HepG2 (cell line): ENCODE measurements at regions not wholly inside any gene's neighbourhood (a gene's known extent, or its start where the extent isn't known, plus 50 kb on each side); places are given as distances from the start of the nearest gene placed in this dataset.

ENCODE experiments used
- ASH2L ChIP-seq: fragments of 300-600, 200-600 bp; sonication (generic); IDR thresholded peaks from 2 replicates; pipeline ENCODE4 v1.7.0; 2017; ENCODE audit warnings: low read depth, mild to moderate bottlenecking, moderate library complexity, mixed read lengths, low read length; ENCODE audit not compliant: insufficient read length
- ATAD3A ChIP-seq: sonication (generic); formaldehyde crosslinking; IDR thresholded peaks from 2 replicates; pipeline ENCODE4 v1.4.0; 2020; ENCODE audit warnings: missing genetic modification reagents
- GLI4 ChIP-seq: sonication (generic); formaldehyde crosslinking; IDR thresholded peaks from 2 replicates; pipeline ENCODE4 v1.5.1; 2020; ENCODE audit warnings: missing genetic modification reagents, mild to moderate bottlenecking, moderate library complexity, borderline replicate concordance
- KDM5A ChIP-seq: fragments of 200-600 bp; sonication (generic); IDR thresholded peaks from 2 replicates; pipeline ENCODE4 v1.7.0; 2018; ENCODE audit warnings: antibody characterized with exemption, mild to moderate bottlenecking, low read length, borderline replicate concordance
- MED1 ChIP-seq: sonication (generic); formaldehyde crosslinking; IDR thresholded peaks from 2 replicates; pipeline ENCODE4 v1.4.0; 2020; ENCODE audit warnings: missing genetic modification reagents
- NONO ChIP-seq, 2 experiments: fragments of 450-650 bp in 1 of 2; sonication (generic) in 1 of 2; formaldehyde crosslinking in 1 of 2; IDR thresholded peaks in 1 of 2; conservative IDR thresholded peaks in 1 of 2; 2 replicates each; pipeline versions ENCODE4 v1.6.1 to v1.8.0; 2017 to 2022; ENCODE audit warnings: mild to moderate bottlenecking in 1 of 2, missing genetic modification reagents in 1 of 2, moderate library complexity in 1 of 2
- SP2 ChIP-seq: sonication (generic); formaldehyde crosslinking; IDR thresholded peaks from 2 replicates; pipeline ENCODE4 v1.5.1; 2020; ENCODE audit warnings: mild to moderate bottlenecking, missing genetic modification reagents
- TAF15 ChIP-seq: fragments of 200-400 bp; formaldehyde crosslinking; IDR thresholded peaks from one replicate; pipeline ENCODE4 v1.6.1; 2018; ENCODE audit warnings: mild to moderate bottlenecking, low read depth, low read length; ENCODE audit not compliant: poor library complexity, severe bottlenecking
- TSC22D2 ChIP-seq: sonication (generic); formaldehyde crosslinking; IDR thresholded peaks from 2 replicates; pipeline ENCODE4 v1.5.1; 2020; ENCODE audit warnings: missing genetic modification reagents, mild to moderate bottlenecking, borderline replicate concordance
- ZEB1 ChIP-seq: IDR thresholded peaks from 2 replicates; pipeline ENCODE4 v1.6.1; 2012; ENCODE audit warnings: mild to moderate bottlenecking, low read depth, inconsistent platforms; ENCODE audit not compliant: insufficient replicate concordance
- ZFP36L1 ChIP-seq: sonication (generic); formaldehyde crosslinking; IDR thresholded peaks from 2 replicates; pipeline ENCODE4 v1.8.0; 2022; ENCODE audit warnings: mild to moderate bottlenecking, missing genetic modification reagents, moderate library complexity
- ZIK1 ChIP-seq: sonication (generic); formaldehyde crosslinking; IDR thresholded peaks from 2 replicates; pipeline ENCODE4 v1.5.0; 2020; ENCODE audit warnings: mild to moderate bottlenecking, low read depth, missing genetic modification reagents, borderline replicate concordance
- ZMAT3 ChIP-seq: sonication (generic); formaldehyde crosslinking; conservative IDR thresholded peaks from 2 replicates; pipeline ENCODE4 v1.7.0; 2021; ENCODE audit warnings: missing genetic modification reagents
- ZNF180 ChIP-seq: sonication (generic); formaldehyde crosslinking; IDR thresholded peaks from 2 replicates; pipeline ENCODE4 v1.4.0; 2020; ENCODE audit warnings: low read depth, missing genetic modification reagents, borderline replicate concordance
- ZNF556 ChIP-seq: sonication (generic); formaldehyde crosslinking; IDR thresholded peaks from 2 replicates; pipeline ENCODE4 v1.4.0; 2020; ENCODE audit warnings: mild to moderate bottlenecking, missing genetic modification reagents, borderline replicate concordance
- TF ChIP-seq, protein P1 (sequence below): sonication (generic); formaldehyde crosslinking; IDR thresholded peaks from 2 replicates; pipeline ENCODE4 v1.8.1; 2022; ENCODE audit warnings: low read depth, mild to moderate bottlenecking, missing genetic modification reagents
- TF ChIP-seq, protein P2 (sequence below): sonication (generic); formaldehyde crosslinking; IDR thresholded peaks from 2 replicates; pipeline ENCODE4 v1.5.0; 2020; ENCODE audit warnings: missing genetic modification reagents
- TF ChIP-seq, protein P3 (sequence below): sonication (generic); formaldehyde crosslinking; IDR thresholded peaks from 2 replicates; pipeline ENCODE4 v1.4.0; 2020; ENCODE audit warnings: missing genetic modification reagents
- TF ChIP-seq, protein P4 (sequence below): IDR thresholded peaks from 2 replicates; pipeline ENCODE4 v1.6.1; 2016; ENCODE audit warnings: low read depth, control low read depth
- TF ChIP-seq, protein P5 (sequence below): sonication (generic); formaldehyde crosslinking; IDR thresholded peaks from 2 replicates; pipeline ENCODE4 v1.4.0; 2020; ENCODE audit warnings: missing genetic modification reagents

DNA sequence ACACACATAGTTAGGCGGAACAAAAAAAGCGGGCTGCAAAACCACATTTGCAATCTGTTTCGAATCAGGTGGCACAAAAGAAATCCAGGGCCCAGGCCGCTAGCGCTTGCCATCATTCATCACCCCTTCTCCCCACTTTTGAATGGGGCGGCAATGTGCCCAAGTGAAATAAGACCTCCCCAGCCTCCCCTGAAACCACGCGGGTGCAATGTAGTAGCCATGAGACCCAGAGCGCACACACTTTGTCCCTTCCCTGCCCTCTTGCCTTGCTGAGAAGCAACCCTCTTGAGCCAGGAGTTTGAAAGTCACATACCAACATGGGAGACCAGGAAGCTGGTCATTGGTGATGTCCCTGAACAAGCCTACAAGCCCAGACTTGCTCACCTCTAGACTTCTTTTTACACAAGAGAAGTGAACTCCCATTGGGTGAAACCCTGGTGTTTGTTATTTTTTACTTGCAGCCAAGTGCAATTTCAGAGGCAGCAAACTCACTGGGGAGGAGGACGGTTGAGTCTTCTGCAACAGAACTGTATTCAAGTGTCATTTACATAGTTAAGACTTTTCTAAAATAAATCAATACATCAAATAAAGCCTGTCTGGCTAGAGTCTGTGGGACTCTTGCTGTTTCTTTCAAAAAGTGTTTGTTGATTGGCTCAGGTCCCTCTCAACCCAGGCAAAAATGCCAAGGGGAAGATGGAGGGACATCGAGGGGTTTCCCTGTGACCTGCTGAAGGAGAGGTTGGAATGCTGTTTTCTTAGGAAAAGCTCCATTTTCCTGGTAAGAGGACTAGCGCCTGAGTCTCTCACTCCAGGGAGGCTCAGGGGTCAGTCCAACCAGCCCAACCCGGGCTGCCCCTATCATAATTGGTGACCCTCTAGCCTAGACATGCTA lies 138.1 kb upstream of the PTPN1 start (continued):
- no peak for TF ChIP-seq NONO (IDR thresholded peaks at IDR 0.05)
- no peak for TF ChIP-seq NONO (CRISPR knock-in tag; conservative IDR thresholded peaks at IDR 0.05)
- no peak for TF ChIP-seq ATAD3A (CRISPR knock-in tag)
- TF ChIP-seq, protein P1, sequence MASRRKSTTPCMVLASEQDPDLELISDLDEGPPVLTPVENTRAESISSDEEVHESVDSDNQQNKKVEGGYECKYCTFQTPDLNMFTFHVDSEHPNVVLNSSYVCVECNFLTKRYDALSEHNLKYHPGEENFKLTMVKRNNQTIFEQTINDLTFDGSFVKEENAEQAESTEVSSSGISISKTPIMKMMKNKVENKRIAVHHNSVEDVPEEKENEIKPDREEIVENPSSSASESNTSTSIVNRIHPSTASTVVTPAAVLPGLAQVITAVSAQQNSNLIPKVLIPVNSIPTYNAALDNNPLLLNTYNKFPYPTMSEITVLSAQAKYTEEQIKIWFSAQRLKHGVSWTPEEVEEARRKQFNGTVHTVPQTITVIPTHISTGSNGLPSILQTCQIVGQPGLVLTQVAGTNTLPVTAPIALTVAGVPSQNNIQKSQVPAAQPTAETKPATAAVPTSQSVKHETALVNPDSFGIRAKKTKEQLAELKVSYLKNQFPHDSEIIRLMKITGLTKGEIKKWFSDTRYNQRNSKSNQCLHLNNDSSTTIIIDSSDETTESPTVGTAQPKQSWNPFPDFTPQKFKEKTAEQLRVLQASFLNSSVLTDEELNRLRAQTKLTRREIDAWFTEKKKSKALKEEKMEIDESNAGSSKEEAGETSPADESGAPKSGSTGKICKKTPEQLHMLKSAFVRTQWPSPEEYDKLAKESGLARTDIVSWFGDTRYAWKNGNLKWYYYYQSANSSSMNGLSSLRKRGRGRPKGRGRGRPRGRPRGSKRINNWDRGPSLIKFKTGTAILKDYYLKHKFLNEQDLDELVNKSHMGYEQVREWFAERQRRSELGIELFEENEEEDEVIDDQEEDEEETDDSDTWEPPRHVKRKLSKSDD (CRISPR knock-in tag), result no peak
- no peak for TF ChIP-seq ZFP36L1
- no peak for TF ChIP-seq ASH2L
- TF ChIP-seq TAF15, result no peak
- no peak for TF ChIP-seq GLI4 (CRISPR knock-in tag)
- TF ChIP-seq SP2, result no peak
- no peak for TF ChIP-seq KDM5A
- no peak for TF ChIP-seq ZEB1
- TF ChIP-seq ZMAT3 (CRISPR knock-in tag), result no peak
- TF ChIP-seq ZNF180 (CRISPR knock-in tag), result no peak
- TF ChIP-seq ZNF556 (CRISPR knock-in tag), result no peak
- TF ChIP-seq, protein P2, sequence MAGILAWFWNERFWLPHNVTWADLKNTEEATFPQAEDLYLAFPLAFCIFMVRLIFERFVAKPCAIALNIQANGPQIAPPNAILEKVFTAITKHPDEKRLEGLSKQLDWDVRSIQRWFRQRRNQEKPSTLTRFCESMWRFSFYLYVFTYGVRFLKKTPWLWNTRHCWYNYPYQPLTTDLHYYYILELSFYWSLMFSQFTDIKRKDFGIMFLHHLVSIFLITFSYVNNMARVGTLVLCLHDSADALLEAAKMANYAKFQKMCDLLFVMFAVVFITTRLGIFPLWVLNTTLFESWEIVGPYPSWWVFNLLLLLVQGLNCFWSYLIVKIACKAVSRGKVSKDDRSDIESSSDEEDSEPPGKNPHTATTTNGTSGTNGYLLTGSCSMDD (CRISPR knock-in tag), result no peak
- TF ChIP-seq MED1 (CRISPR knock-in tag), result no peak
- TF ChIP-seq, protein P3, sequence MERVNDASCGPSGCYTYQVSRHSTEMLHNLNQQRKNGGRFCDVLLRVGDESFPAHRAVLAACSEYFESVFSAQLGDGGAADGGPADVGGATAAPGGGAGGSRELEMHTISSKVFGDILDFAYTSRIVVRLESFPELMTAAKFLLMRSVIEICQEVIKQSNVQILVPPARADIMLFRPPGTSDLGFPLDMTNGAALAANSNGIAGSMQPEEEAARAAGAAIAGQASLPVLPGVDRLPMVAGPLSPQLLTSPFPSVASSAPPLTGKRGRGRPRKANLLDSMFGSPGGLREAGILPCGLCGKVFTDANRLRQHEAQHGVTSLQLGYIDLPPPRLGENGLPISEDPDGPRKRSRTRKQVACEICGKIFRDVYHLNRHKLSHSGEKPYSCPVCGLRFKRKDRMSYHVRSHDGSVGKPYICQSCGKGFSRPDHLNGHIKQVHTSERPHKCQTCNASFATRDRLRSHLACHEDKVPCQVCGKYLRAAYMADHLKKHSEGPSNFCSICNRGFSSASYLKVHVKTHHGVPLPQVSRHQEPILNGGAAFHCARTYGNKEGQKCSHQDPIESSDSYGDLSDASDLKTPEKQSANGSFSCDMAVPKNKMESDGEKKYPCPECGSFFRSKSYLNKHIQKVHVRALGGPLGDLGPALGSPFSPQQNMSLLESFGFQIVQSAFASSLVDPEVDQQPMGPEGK (CRISPR knock-in tag), result no peak
- TF ChIP-seq, protein P4, sequence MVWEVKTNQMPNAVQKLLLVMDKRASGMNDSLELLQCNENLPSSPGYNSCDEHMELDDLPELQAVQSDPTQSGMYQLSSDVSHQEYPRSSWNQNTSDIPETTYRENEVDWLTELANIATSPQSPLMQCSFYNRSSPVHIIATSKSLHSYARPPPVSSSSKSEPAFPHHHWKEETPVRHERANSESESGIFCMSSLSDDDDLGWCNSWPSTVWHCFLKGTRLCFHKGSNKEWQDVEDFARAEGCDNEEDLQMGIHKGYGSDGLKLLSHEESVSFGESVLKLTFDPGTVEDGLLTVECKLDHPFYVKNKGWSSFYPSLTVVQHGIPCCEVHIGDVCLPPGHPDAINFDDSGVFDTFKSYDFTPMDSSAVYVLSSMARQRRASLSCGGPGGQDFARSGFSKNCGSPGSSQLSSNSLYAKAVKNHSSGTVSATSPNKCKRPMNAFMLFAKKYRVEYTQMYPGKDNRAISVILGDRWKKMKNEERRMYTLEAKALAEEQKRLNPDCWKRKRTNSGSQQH (CRISPR knock-in tag), result 0 out of 2 replicates have a peak, but pooled peaks have one; percentile 16
- no peak for TF ChIP-seq ZIK1
- TF ChIP-seq, protein P5, sequence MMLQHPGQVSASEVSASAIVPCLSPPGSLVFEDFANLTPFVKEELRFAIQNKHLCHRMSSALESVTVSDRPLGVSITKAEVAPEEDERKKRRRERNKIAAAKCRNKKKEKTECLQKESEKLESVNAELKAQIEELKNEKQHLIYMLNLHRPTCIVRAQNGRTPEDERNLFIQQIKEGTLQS (CRISPR knock-in tag), result no peak
- TF ChIP-seq TSC22D2 (CRISPR knock-in tag), result no peak
